Karpas-422 (cell line): ENCODE measurements at regions not wholly inside any gene's neighbourhood (a gene's known extent, or its start where the extent isn't known, plus 50 kb on each side); places are given as distances from the start of the nearest gene placed in this dataset.

ENCODE experiments used
- DNase-seq: peaks from one replicate; pipeline ENCODE4 v3.0.0-alpha.2; 2015
- H2AFZ ChIP-seq: fragments of 200-600 bp; sonication (generic); 2 replicates; pipeline ENCODE4 v1.6.1; 2014; ENCODE audit warnings: antibody characterized with exemption, low read length, mixed read lengths
- H3K27ac ChIP-seq: fragments of 200-600 bp; sonication (generic); 2 replicates; pipeline ENCODE4 v1.5.1; 2014; ENCODE audit warnings: mild to moderate bottlenecking, low read length, moderate library complexity
- H3K27me3 ChIP-seq: fragments of 200-600 bp; sonication (generic); 2 replicates; pipeline ENCODE4 v1.6.1; 2014; ENCODE audit warnings: low read length, mixed read lengths
- H3K36me3 ChIP-seq: fragments of 200-600 bp; sonication (generic); 2 replicates; pipeline ENCODE4 v1.6.1; 2014; ENCODE audit warnings: low read length, mixed read lengths; ENCODE audit not compliant: insufficient read depth
- H3K4me1 ChIP-seq: fragments of 200-600 bp; sonication (generic); 2 replicates; pipeline ENCODE4 v1.6.1; 2014; ENCODE audit warnings: mild to moderate bottlenecking, low read length, mixed read lengths
- H3K4me2 ChIP-seq: fragments of 200-600 bp; sonication (generic); 2 replicates; pipeline ENCODE4 v1.6.1; 2014; ENCODE audit warnings: low read length, low read depth, mild to moderate bottlenecking; ENCODE audit not compliant: poor library complexity, severe bottlenecking
- H3K4me3 ChIP-seq: fragments of 200-600 bp; sonication (generic); 2 replicates; pipeline ENCODE4 v1.5.1; 2014; ENCODE audit warnings: mild to moderate bottlenecking, antibody characterized with exemption, low read length, mixed read lengths
- H3K79me2 ChIP-seq: fragments of 200-600 bp; sonication (generic); 2 replicates; pipeline ENCODE4 v1.6.1; 2014; ENCODE audit warnings: mild to moderate bottlenecking, low read length, mixed read lengths
- H3K9ac ChIP-seq: fragments of 200-600 bp; sonication (generic); 2 replicates; pipeline ENCODE4 v1.6.0; 2014; ENCODE audit warnings: low read length
- H3K9me2 ChIP-seq: fragments of 200-600 bp; sonication (generic), shearing (Covaris generic); replicated peaks from 2 replicates; pipeline ENCODE4 v1.6.0; 2014; ENCODE audit warnings: mild to moderate bottlenecking, low read length, moderate library complexity; ENCODE audit not compliant: insufficient read depth
- H3K9me3 ChIP-seq: fragments of 300-700, 200-600 bp; sonication (generic); 2 replicates; pipeline ENCODE4 v1.6.1; 2014; ENCODE audit warnings: low read length, mixed read lengths
- H4K20me1 ChIP-seq: fragments of 200-600 bp; sonication (generic); 2 replicates; pipeline ENCODE4 v1.6.1; 2014; ENCODE audit warnings: mild to moderate bottlenecking, antibody characterized with exemption, low read length, low read depth; ENCODE audit not compliant: insufficient read depth

DNA sequence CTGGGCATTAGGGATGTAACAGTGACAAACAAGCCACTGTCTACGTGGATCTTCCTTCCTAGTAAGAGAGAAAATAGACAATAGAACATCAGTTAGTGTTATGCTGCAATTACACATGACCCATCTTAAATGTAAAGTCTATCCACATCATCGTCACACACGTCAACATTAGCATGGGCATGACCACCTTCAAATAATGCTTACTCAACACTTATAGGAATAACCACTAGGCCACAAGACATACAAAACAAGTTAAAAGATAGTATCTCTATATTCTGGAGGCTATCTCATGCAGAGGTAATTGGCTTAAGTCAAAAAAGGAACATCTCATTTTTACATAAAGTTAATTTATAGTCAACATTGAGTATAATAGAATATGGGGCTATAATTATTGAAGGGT lies 156.5 kb downstream of the MOXD1 start:
- Histone ChIP-seq H3K4me3 (no peak overlapping the region), H3K9me2 (no peaks in the 10 kb centered on the region), H3K4me1 (peaks cover 2% of the 10 kb centered on the region; the same call in 1 of the 2 replicates), H3K27me3 (no peaks in the 10 kb centered on the region), H3K9ac (no peak overlapping the region), H4K20me1 (no peaks in the 10 kb centered on the region), H3K36me3 (no peaks in the 10 kb centered on the region), H3K79me2 (no peaks in the 10 kb centered on the region), H2AFZ (no peak overlapping the region), H3K4me2 (no peak overlapping the region), H3K9me3 (no peaks in the 10 kb centered on the region), H3K27ac (no peak overlapping the region)
- DNase-seq: no peak

DNA sequence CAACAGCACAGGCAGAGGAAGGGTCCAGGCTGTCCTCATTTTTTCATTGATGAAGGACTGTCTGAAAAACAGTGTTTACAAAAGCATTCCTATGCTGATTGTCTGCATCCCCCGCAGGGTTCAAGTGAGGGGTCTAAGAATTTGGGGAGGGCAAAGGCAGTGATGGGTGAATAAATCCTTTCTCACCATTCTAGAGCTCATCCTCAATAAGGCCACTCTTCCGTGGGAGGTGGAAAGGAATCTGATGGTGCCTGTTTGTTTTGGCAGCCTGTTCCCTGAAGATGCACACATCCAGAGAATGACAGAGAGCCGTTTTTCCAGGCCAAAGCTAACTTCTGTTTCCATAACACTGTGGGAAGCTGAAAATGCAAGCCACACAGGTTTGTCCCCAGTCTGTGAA lies 164.5 kb downstream of the MOXD1 start:
- peaks cover 2% of the 10 kb centered on the region; the same call in 1 of the 2 replicates for H3K4me1 ChIP-seq
- no peak overlapping the region for H3K4me2 ChIP-seq
- H3K9ac ChIP-seq: no peak overlapping the region
- no peak overlapping the region for H3K27ac ChIP-seq
- DNase-seq: no peak
- H3K4me3 ChIP-seq: no peak overlapping the region
- H4K20me1 ChIP-seq: no peaks in the 10 kb centered on the region
- no peaks in the 10 kb centered on the region for H3K9me3 ChIP-seq
- H2AFZ ChIP-seq: no peak overlapping the region
- H3K9me2 ChIP-seq: no peaks in the 10 kb centered on the region
- H3K27me3 ChIP-seq: no peaks in the 10 kb centered on the region
- H3K36me3 ChIP-seq: no peaks in the 10 kb centered on the region
- no peaks in the 10 kb centered on the region for H3K79me2 ChIP-seq

DNA sequence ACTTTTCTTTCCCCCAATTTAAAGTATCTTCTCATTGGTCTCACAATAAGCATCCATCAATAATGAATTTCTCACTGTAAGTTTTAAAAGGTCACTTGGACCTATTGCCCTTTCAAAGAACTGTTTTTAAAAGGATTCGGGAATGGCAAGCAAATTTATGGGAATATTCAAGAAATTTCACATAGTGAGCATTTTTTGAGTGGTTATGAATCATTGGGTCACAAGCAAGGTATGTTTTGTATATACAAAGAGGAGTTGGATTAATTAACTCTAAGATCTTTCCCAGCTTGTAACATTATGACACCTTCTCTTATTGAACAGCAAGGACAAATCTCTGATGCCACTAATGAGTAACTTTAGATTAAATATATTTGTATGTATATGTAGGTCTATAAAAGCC lies 165.0 kb downstream of the MOXD1 start:
- H3K4me1 ChIP-seq: peaks cover 2% of the 10 kb centered on the region; the same call in 1 of the 2 replicates
- H3K4me3 ChIP-seq: no peak overlapping the region
- no peak overlapping the region for H3K9ac ChIP-seq
- H3K9me2 ChIP-seq: no peaks in the 10 kb centered on the region
- no peaks in the 10 kb centered on the region for H4K20me1 ChIP-seq
- H3K27ac ChIP-seq: no peak overlapping the region
- H3K4me2 ChIP-seq: no peak overlapping the region
- no peaks in the 10 kb centered on the region for H3K27me3 ChIP-seq
- H3K36me3 ChIP-seq: no peaks in the 10 kb centered on the region
- no peaks in the 10 kb centered on the region for H3K9me3 ChIP-seq
- H3K79me2 ChIP-seq: no peaks in the 10 kb centered on the region
- no peak overlapping the region for H2AFZ ChIP-seq
- DNase-seq: no peak

DNA sequence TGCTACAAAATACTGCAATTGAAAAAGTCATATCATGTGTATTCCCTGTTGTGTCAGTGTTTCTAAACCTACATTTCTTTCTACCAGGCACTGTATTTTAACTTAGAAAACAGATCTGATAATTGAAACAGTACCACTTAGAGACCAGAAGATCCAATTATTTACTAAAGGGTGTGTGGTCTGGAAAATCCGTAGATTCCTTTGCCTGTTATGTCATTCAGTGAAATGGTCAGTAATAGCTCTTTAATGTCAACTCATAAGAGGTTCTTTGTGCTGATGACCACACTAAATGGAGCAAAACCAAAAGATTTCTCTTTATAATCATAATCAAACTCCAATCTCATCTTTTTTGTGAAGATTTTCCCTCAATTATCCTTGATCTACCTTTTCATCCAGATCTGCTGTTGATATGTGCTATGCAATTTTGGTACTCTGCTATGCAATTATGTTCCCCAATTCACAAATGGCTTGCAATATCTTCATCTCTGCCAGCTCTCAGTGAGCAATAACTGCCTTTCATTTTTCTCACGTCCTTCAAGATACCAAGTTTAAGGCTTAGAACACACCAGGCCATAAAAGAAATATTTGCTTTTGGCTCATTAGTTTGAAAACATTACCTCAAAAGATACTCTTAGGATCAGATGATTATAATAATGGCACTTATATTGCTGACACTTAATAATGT lies 165.5 kb downstream of the MOXD1 start:
- H3K4me3 ChIP-seq: no peak overlapping the region
- H2AFZ ChIP-seq: no peak overlapping the region
- H4K20me1 ChIP-seq: no peaks in the 10 kb centered on the region
- H3K27ac ChIP-seq: no peak overlapping the region
- H3K9me3 ChIP-seq: no peaks in the 10 kb centered on the region
- no peak for DNase-seq
- H3K36me3 ChIP-seq: no peaks in the 10 kb centered on the region
- H3K4me1 ChIP-seq: no peaks in the 10 kb centered on the region
- H3K9ac ChIP-seq: no peak overlapping the region
- H3K9me2 ChIP-seq: no peaks in the 10 kb centered on the region
- no peaks in the 10 kb centered on the region for H3K79me2 ChIP-seq
- no peaks in the 10 kb centered on the region for H3K27me3 ChIP-seq
- no peak overlapping the region for H3K4me2 ChIP-seq

DNA sequence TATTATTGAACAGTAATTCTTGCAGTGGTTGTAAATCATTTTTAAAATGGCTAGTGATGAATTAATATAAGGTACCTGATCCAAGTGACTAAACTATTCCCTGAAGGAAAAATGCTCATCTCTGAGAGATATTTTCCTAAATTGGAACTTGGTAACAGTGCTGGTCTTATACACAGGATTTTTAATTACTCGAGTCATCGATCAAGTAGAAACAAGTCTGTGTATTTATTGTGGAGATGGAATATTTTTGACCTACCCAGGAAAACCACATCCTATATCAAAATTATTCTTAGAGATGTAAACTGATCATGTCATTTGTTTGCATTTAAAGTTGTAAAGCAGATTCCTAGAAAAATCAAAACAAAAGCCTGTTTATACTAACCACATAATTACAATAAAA lies 166.9 kb downstream of the MOXD1 start:
- no peaks in the 10 kb centered on the region for H3K4me1 ChIP-seq
- no peak overlapping the region for H3K4me3 ChIP-seq
- H3K9ac ChIP-seq: no peak overlapping the region
- H3K79me2 ChIP-seq: no peaks in the 10 kb centered on the region
- H3K9me3 ChIP-seq: no peaks in the 10 kb centered on the region
- H3K27ac ChIP-seq: no peak overlapping the region
- H3K9me2 ChIP-seq: no peaks in the 10 kb centered on the region
- no peaks in the 10 kb centered on the region for H4K20me1 ChIP-seq
- H3K4me2 ChIP-seq: no peak overlapping the region
- no peak overlapping the region for H2AFZ ChIP-seq
- H3K36me3 ChIP-seq: no peaks in the 10 kb centered on the region
- H3K27me3 ChIP-seq: no peaks in the 10 kb centered on the region
- DNase-seq: no peak

DNA sequence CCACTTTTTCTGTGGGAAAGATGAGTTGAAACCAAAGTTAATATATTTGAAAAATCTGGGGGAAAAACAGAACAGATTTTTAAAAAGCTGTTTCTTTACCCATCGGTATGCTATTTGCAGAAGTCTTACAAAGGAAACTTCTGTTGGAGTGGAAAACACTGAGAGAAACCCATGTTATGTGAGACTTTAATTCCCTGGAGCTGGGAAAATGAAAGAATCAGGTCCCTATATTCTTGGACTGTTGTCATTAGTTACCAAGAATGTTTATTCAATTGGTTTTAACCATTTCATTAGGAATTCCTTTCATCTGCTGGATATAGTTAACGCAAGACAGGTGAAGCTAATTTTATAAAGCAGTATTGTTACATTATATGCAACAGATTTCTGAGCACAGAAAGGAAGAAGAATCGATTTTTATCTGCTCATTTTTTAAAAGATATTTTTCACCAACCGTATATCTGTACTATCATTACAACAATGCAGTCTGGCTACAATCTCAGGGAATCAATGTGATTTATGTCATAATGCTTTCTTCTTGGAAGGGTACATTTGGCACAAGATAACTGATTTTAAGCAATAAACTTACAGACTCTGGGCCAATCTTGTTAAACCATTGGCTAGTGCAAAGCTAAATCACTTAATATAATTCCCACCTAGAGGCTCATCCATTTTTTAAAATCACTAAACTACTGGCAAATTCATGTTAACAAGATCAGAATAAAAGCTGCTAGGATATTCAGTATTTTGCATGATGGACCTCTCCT lies 170.0 kb downstream of the MOXD1 start:
- Histone ChIP-seq H3K4me2 (no peak overlapping the region), H3K4me3 (no peak overlapping the region), H3K9ac (no peak overlapping the region), H3K27me3 (no peaks in the 10 kb centered on the region), H3K79me2 (no peaks in the 10 kb centered on the region), H2AFZ (no peak overlapping the region), H4K20me1 (no peaks in the 10 kb centered on the region), H3K9me2 (no peaks in the 10 kb centered on the region), H3K27ac (no peak overlapping the region), H3K4me1 (no peaks in the 10 kb centered on the region), H3K9me3 (no peaks in the 10 kb centered on the region), H3K36me3 (no peaks in the 10 kb centered on the region)
- DNase-seq: no peak

DNA sequence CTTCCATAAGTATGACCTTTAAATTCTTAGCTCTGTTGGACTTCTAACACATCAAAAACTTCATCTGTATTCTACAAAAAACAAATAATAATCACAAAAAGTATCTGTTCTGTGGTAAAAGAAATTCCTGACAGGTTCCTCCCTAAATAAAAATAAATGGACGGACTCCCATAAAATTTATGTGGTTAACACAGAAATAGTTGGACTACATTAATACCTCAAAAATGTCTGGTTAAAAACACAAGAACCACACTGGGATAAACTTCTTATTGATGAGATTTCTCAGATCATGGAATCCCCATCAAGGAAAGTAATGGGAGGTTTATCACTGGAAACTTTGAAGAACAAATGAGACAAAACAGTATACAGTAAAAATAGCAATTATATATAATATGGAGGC lies 172.4 kb downstream of the MOXD1 start:
- no peaks in the 10 kb centered on the region for H3K4me1 ChIP-seq
- no peaks in the 10 kb centered on the region for H3K79me2 ChIP-seq
- H3K9me3 ChIP-seq: no peaks in the 10 kb centered on the region
- H3K9me2 ChIP-seq: no peaks in the 10 kb centered on the region
- no peak overlapping the region for H3K4me3 ChIP-seq
- no peaks in the 10 kb centered on the region for H4K20me1 ChIP-seq
- no peaks in the 10 kb centered on the region for H3K27me3 ChIP-seq
- H2AFZ ChIP-seq: no peak overlapping the region
- H3K36me3 ChIP-seq: no peaks in the 10 kb centered on the region
- no peak for DNase-seq
- H3K9ac ChIP-seq: no peak overlapping the region
- no peak overlapping the region for H3K27ac ChIP-seq
- H3K4me2 ChIP-seq: no peak overlapping the region

DNA sequence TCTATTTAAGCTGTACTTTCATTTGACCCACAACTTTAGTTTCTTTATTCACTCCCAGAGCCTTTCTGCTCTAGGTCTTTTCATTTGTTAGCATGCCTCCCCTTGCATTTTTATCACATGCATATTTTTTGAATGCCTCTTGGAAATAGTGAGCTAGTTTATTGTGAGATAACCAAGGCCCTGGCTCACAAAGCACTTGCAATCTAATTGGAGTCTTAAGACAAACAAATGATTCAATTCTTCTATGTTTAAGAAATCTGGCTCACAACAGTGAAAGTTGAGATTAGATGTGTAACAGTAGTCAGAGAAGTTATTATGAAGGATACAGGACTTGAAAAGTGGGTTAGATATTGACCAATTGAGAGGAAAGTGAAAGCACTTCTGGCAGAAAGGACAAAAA lies 173.4 kb downstream of the MOXD1 start:
- Histone ChIP-seq H3K9ac (no peak overlapping the region), H3K4me3 (no peak overlapping the region), H3K4me2 (no peak overlapping the region), H3K4me1 (no peaks in the 10 kb centered on the region), H2AFZ (no peak overlapping the region), H3K27ac (no peak overlapping the region), H3K36me3 (no peaks in the 10 kb centered on the region), H4K20me1 (no peaks in the 10 kb centered on the region), H3K9me3 (no peaks in the 10 kb centered on the region), H3K9me2 (no peaks in the 10 kb centered on the region), H3K79me2 (no peaks in the 10 kb centered on the region), H3K27me3 (no peaks in the 10 kb centered on the region)
- DNase-seq: no peak
